Endothelial cell of umbilical vein (primary cell): ENCODE measurements at regions not wholly inside any gene's neighbourhood (a gene's known extent, or its start where the extent isn't known, plus 50 kb on each side); places are given as distances from the start of the nearest gene placed in this dataset.

Experiments used
- CTCF ChIP-seq, 2 donors: IDR thresholded peaks; 1 replicate in 1 of 2; 2 replicates in 1 of 2; pipeline ENCODE4 v1.5.1; 2011; ENCODE audit warnings: low read length in 2 of 2, mild to moderate bottlenecking in 2 of 2, moderate library complexity in 2 of 2, control low read depth in 1 of 2, inconsistent platforms in 1 of 2, low read depth in 1 of 2; ENCODE audit not compliant: insufficient read depth in 1 of 2; ENCODE audit errors: extremely low read depth in 1 of 2
- EZH2 ChIP-seq: IDR thresholded peaks from 2 replicates; pipeline ENCODE4 v1.6.1; 2012; ENCODE audit warnings: borderline replicate concordance, low read depth, mild to moderate bottlenecking, moderate library complexity, low read length, inconsistent platforms; ENCODE audit not compliant: severe bottlenecking
- FOS ChIP-seq: IDR thresholded peaks from 2 replicates; pipeline ENCODE4 v1.6.1; 2011; ENCODE audit warnings: mild to moderate bottlenecking, low read length, moderate library complexity, borderline replicate concordance; ENCODE audit not compliant: insufficient read depth
- JUN ChIP-seq: IDR thresholded peaks from 2 replicates; pipeline ENCODE4 v1.6.1; 2011; ENCODE audit warnings: borderline replicate concordance, low read depth; ENCODE audit not compliant: insufficient read length, insufficient read depth
- MAX ChIP-seq: IDR thresholded peaks from 2 replicates; pipeline ENCODE4 v1.6.1; 2011; ENCODE audit not compliant: insufficient read depth, insufficient read length
- POLR2A ChIP-seq: IDR thresholded peaks from 2 replicates; pipeline ENCODE4 v1.6.1; 2012; ENCODE audit warnings: low read depth, mild to moderate bottlenecking, control low read depth, low read length
- POLR2AphosphoS5 ChIP-seq: IDR thresholded peaks from 2 replicates; pipeline ENCODE4 v1.6.1; 2012; ENCODE audit warnings: low read depth, mild to moderate bottlenecking, control low read depth, low read length, moderate library complexity; ENCODE audit not compliant: insufficient read depth

GRCh38 chr3:79937567-79937966, 169.8 kb upstream of the ROBO1 start:
- TF ChIP-seq CTCF (IDR thresholded peaks at IDR 0.05; ENCODE audit: extremely low read depth in 1 of 2, insufficient read depth in 1 of 2, low read depth in 1 of 2, low read length in 2 of 2) (no peak), JUN (no peak), POLR2AphosphoS5 (no peak), FOS (no peak), POLR2A (no peak), EZH2 (no peak), MAX (no peak)
